ENCODE measurements at regions not wholly inside any gene's neighbourhood (a gene's known extent, or its start where the extent isn't known, plus 50 kb on each side); places are given as distances from the start of the nearest gene placed in this dataset.

DNA sequence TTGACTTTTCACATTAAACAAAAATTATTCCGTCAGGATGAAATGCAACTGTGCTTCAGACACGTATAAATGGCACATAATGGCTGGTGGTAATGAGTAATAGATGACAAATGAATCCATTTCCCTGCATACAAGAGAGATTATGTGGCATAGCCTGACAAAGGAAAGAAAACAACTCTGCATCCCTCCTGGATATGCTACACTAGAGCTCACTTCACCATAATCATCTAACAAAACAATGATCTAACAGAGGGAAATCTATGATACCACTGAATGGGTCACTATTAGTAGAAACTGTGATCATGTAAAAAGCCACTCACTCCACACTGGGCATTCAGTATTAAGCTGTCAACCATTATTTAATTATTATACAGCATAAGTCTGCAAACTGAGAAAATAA, 1498.4 kb downstream of the EFNB2 start:
- DNase-seq (ENCODE audit: low spot score), result no peak
- Histone ChIP-seq H3K4me3 (ENCODE audit: severe bottlenecking) (no peak overlapping the region), H3K9me3 (ENCODE audit: severe bottlenecking) (no peaks in the 10 kb centered on the region), H3K36me3 (ENCODE audit: low read depth) (no peaks in the 10 kb centered on the region), H3K4me1 (ENCODE audit: insufficient read depth, poor library complexity, severe bottlenecking) (no peaks in the 10 kb centered on the region), H3K27ac (ENCODE audit: poor library complexity, severe bottlenecking) (no peak overlapping the region), H3K27me3 (ENCODE audit: insufficient read depth, poor library complexity, severe bottlenecking) (no peaks in the 10 kb centered on the region)
- TF ChIP-seq, protein P1, sequence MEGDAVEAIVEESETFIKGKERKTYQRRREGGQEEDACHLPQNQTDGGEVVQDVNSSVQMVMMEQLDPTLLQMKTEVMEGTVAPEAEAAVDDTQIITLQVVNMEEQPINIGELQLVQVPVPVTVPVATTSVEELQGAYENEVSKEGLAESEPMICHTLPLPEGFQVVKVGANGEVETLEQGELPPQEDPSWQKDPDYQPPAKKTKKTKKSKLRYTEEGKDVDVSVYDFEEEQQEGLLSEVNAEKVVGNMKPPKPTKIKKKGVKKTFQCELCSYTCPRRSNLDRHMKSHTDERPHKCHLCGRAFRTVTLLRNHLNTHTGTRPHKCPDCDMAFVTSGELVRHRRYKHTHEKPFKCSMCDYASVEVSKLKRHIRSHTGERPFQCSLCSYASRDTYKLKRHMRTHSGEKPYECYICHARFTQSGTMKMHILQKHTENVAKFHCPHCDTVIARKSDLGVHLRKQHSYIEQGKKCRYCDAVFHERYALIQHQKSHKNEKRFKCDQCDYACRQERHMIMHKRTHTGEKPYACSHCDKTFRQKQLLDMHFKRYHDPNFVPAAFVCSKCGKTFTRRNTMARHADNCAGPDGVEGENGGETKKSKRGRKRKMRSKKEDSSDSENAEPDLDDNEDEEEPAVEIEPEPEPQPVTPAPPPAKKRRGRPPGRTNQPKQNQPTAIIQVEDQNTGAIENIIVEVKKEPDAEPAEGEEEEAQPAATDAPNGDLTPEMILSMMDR (IDR thresholded peaks at IDR 0.05; ENCODE audit: poor library complexity, severe bottlenecking), result no peak
- peak; percentile 23; the same call in 1 of the 3 replicates for ATAC-seq (ENCODE audit: low read depth)

DNA sequence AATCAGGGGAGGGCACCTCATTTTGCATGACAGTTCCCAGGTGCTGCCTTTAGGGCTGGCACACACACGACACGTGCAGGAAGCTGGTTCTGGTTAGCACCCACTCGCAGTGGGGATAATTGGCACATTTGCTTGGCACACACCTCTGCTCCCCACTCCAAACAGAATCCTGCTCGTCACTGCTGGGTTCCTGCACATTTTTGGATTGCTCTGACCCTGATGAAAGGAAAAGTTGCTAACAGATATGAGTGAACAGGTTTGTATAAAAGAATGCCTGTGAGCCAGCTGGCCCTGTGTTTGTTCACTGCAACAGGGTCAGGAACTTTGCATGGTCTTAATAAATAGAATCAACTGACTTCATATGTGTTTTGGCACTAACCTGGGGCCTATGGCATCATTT, 1500.4 kb downstream of the EFNB2 start:
- no peaks in the 10 kb centered on the region for H3K9me3 ChIP-seq (ENCODE audit: severe bottlenecking)
- no peaks in the 10 kb centered on the region for H3K36me3 ChIP-seq (ENCODE audit: low read depth)
- no peak overlapping the region for H3K4me3 ChIP-seq (ENCODE audit: severe bottlenecking)
- no peaks in the 10 kb centered on the region for H3K4me1 ChIP-seq (ENCODE audit: insufficient read depth, poor library complexity, severe bottlenecking)
- TF ChIP-seq, protein P1 (IDR thresholded peaks at IDR 0.05; ENCODE audit: poor library complexity, severe bottlenecking), result no peak
- DNase-seq (ENCODE audit: low spot score), result no peak
- no peak for ATAC-seq (ENCODE audit: low read depth)
- no peaks in the 10 kb centered on the region for H3K27me3 ChIP-seq (ENCODE audit: insufficient read depth, poor library complexity, severe bottlenecking)
- no peak overlapping the region for H3K27ac ChIP-seq (ENCODE audit: poor library complexity, severe bottlenecking)

DNA sequence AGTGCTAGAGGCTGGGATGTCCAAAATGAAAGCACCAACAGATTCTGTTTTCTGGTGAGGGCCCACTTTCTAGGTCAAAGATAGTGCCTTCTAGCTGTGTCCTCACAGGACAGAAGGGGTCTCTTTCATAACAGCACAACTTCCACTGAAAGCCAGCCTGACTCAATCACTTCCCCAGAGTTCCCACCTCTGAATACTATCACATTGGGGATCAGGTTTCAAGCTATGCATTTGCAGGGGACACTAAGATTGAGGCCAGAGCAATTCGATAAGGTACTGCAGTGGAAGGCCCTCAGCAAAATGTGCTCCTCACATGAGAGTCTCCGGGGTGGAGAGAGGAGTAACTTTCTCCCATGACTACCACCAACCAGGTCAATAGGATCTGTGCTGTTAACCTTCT, 1501.5 kb downstream of the EFNB2 start:
- H3K27me3 ChIP-seq (ENCODE audit: insufficient read depth, poor library complexity, severe bottlenecking), result no peaks in the 10 kb centered on the region
- DNase-seq (ENCODE audit: low spot score) (no peak), ATAC-seq (ENCODE audit: low read depth) (no peak)
- no peaks in the 10 kb centered on the region for H3K4me1 ChIP-seq (ENCODE audit: insufficient read depth, poor library complexity, severe bottlenecking)
- H3K4me3 ChIP-seq (ENCODE audit: severe bottlenecking), result no peak overlapping the region
- TF ChIP-seq, protein P1 (IDR thresholded peaks at IDR 0.05; ENCODE audit: poor library complexity, severe bottlenecking), result no peak
- H3K27ac ChIP-seq (ENCODE audit: poor library complexity, severe bottlenecking), result no peak overlapping the region
- H3K9me3 ChIP-seq (ENCODE audit: severe bottlenecking), result no peaks in the 10 kb centered on the region
- no peaks in the 10 kb centered on the region for H3K36me3 ChIP-seq (ENCODE audit: low read depth)

DNA sequence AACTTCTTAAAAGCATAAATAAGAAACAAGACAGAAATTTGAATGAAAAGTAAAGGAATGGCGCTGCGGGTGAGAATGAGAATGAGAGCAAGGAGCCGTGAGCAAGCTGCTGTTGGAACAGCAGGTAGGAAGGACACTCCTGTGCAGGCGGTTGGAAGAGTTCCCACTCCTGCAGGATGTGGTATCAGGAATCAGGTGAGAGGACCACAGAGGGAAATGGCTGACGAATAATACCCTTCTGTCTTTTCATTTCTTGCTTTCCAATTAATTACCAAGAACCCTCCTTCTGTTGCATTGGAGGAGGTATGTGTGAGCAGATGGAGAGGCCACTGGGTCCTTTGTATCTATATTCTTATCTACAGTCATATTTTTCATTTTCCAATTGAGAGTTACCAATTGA, 1504.2 kb downstream of the EFNB2 start:
- ATAC-seq (ENCODE audit: low read depth), result no peak
- Histone ChIP-seq H3K4me3 (ENCODE audit: severe bottlenecking) (no peak overlapping the region), H3K27me3 (ENCODE audit: insufficient read depth, poor library complexity, severe bottlenecking) (no peaks in the 10 kb centered on the region), H3K9me3 (ENCODE audit: severe bottlenecking) (no peaks in the 10 kb centered on the region), H3K36me3 (ENCODE audit: low read depth) (no peaks in the 10 kb centered on the region), H3K4me1 (ENCODE audit: insufficient read depth, poor library complexity, severe bottlenecking) (no peaks in the 10 kb centered on the region), H3K27ac (ENCODE audit: poor library complexity, severe bottlenecking) (no peak overlapping the region)
- TF ChIP-seq, protein P1 (IDR thresholded peaks at IDR 0.05; ENCODE audit: poor library complexity, severe bottlenecking), result no peak
- DNase-seq (ENCODE audit: low spot score), result no peak

DNA sequence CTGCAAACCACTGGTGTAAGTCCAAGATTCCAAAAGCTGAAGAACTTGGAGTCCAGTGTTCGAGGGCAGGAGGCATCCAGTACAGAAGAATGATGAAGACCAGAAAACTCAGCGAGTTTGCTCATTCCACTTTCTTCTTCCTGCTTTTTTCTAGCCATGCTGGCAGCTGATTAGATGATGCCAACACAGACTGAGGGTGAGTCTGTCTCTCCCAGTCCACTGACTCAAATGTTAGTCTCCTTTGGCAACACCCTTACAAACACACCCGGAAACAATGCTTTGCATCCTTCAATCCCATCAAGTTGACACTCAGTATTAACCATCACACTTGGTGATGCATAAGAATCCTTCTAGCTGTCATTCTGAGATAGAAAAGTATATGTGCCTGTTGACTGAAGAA, 1504.6 kb downstream of the EFNB2 start:
- Histone ChIP-seq H3K27me3 (ENCODE audit: insufficient read depth, poor library complexity, severe bottlenecking) (no peaks in the 10 kb centered on the region), H3K36me3 (ENCODE audit: low read depth) (no peaks in the 10 kb centered on the region), H3K9me3 (ENCODE audit: severe bottlenecking) (no peaks in the 10 kb centered on the region), H3K4me3 (ENCODE audit: severe bottlenecking) (no peak overlapping the region), H3K27ac (ENCODE audit: poor library complexity, severe bottlenecking) (no peak overlapping the region), H3K4me1 (ENCODE audit: insufficient read depth, poor library complexity, severe bottlenecking) (no peaks in the 10 kb centered on the region)
- TF ChIP-seq, protein P1 (IDR thresholded peaks at IDR 0.05; ENCODE audit: poor library complexity, severe bottlenecking), result no peak
- DNase-seq (ENCODE audit: low spot score) (no peak), ATAC-seq (ENCODE audit: low read depth) (no peak)

Data from RWPE2 (cell line).